ENCODE measurements at regions not wholly inside any gene's neighbourhood (a gene's known extent, or its start where the extent isn't known, plus 50 kb on each side); places are given as distances from the start of the nearest gene placed in this dataset.

GRCh38 chr22:19629331-19629719, 85.0 kb upstream of the SEPTIN5 start:
- DNase-seq: no peak
- Histone ChIP-seq H3K4me1 (no peaks in the 10 kb centered on the region), H3K9me3 (no peaks in the 10 kb centered on the region), H3K27ac (no peak overlapping the region), H3K4me3 (no peak overlapping the region), H3K36me3 (ENCODE audit: insufficient read depth in 1 of 2, low read depth in 1 of 2) (no peaks in the 10 kb centered on the region), H3K27me3 (ENCODE audit: insufficient read depth in 3 of 3, low read length in 2 of 3) (peaks cover 0 to 14% (median 3%) of the 10 kb centered on the region in 3 donors)
- 59 to 61% (median 60%) methylated on average over 12 of the region's 12 CpGs for WGBS, 3 donors
- TF ChIP-seq CTCF (IDR thresholded peaks at IDR 0.05): no peak
- intact Hi-C loops (cut with DNase I): loop anchor here (10.0 kb wide), 2 partner anchors 105 to 245 kb away; partner anchors contain the start of gene CLDN5 (in 1 of the 2)
- ATAC-seq: no peak

- 14 to 19% (median 19%) methylated on average over 13 of the region's 13 CpGs for WGBS, 3 donors
- Histone ChIP-seq H3K27me3 (ENCODE audit: insufficient read depth in 3 of 3, low read length in 2 of 3) (peaks cover 0 to 9% (median 3%) of the 10 kb centered on the region in 3 donors), H3K27ac (no peak overlapping the region), H3K4me3 (no peak overlapping the region), H3K4me1 (no peaks in the 10 kb centered on the region), H3K36me3 (ENCODE audit: insufficient read depth in 1 of 2, low read depth in 1 of 2) (no peaks in the 10 kb centered on the region), H3K9me3 (no peaks in the 10 kb centered on the region)
- TF ChIP-seq CTCF (IDR thresholded peaks at IDR 0.05): peak; percentile 92
- intact Hi-C loops (cut with DNase I): loop anchor here (2.0 to 10.0 kb wide), 5 partner anchors 105 to 328 kb away; partner anchors contain the start of gene CLDN5 (in 1 of the 2)
- peak; percentile 73 to 81 for DNase-seq
- ATAC-seq: peak; percentile 84 to 96 (median 90)
These were observed 84.4 kb upstream of the SEPTIN5 start for GRCh38 chr22:19629720-19630419.

- no peaks in the 10 kb centered on the region for H3K36me3 ChIP-seq (ENCODE audit: insufficient read depth in 1 of 2, low read depth in 1 of 2)
- H3K4me3 ChIP-seq: no peak overlapping the region
- no peak overlapping the region for H3K27ac ChIP-seq
- ATAC-seq (no peak), DNase-seq (no peak)
- no peaks in the 10 kb centered on the region for H3K9me3 ChIP-seq
- WGBS, 3 donors: 80 to 88% (median 86%) methylated on average over 5 of the region's 5 CpGs
- H3K4me1 ChIP-seq: no peaks in the 10 kb centered on the region
- intact Hi-C loops (cut with DNase I): loop anchor here (2.0 to 5.0 kb wide), 3 partner anchors 133 to 328 kb away; no protein-coding TSS in a partner anchor
- H3K27me3 ChIP-seq (ENCODE audit: insufficient read depth in 3 of 3, low read length in 2 of 3): peaks cover 0 to 7% (median 3%) of the 10 kb centered on the region in 3 donors
- TF ChIP-seq CTCF (IDR thresholded peaks at IDR 0.05): no peak
These were observed 83.7 kb upstream of the SEPTIN5 start for GRCh38 chr22:19630614-19631013.

- Histone ChIP-seq H3K9me3 (no peaks in the 10 kb centered on the region), H3K27ac (no peak overlapping the region), H3K36me3 (ENCODE audit: insufficient read depth in 1 of 2, low read depth in 1 of 2) (no peaks in the 10 kb centered on the region), H3K4me3 (no peak overlapping the region), H3K27me3 (ENCODE audit: insufficient read depth in 3 of 3, low read length in 2 of 3) (peaks cover 0 to 4% (median 0%) of the 10 kb centered on the region in 3 donors), H3K4me1 (no peaks in the 10 kb centered on the region)
- 52 to 58% (median 54%) methylated on average over 19 of the region's 19 CpGs for WGBS, 3 donors
- ATAC-seq (peak in 3 of 4 donors; percentile 41 to 54 (median 48)), DNase-seq (no peak)
- intact Hi-C loops (cut with DNase I): loop anchor here (2.0 to 5.0 kb wide), 3 partner anchors 135 to 330 kb away; no protein-coding TSS in a partner anchor
- TF ChIP-seq CTCF (IDR thresholded peaks at IDR 0.05): peak; percentile 27
These were observed 82.2 kb upstream of the SEPTIN5 start for GRCh38 chr22:19631899-19632667.
